Stimulated activated CD4-positive, alpha-beta T cell treated with anti-CD3 and anti-CD28 coated beads, Interleukin-15, amount 100 ng/mL, for 1 hour (primary cell): ENCODE measurements at regions not wholly inside any gene's neighbourhood (a gene's known extent, or its start where the extent isn't known, plus 50 kb on each side); places are given as distances from the start of the nearest gene placed in this dataset.
"Not testable (repeated sequence)": the region's sequence is repeated elsewhere in the genome, so short reads cannot be mapped to it uniquely, and the experiment has no call there.

Source experiments
- DNase-seq, 2 donors: peaks; one replicate each; pipeline ENCODE4 v3.0.0-alpha.2; 2020; ENCODE audit warnings: low read depth in 1 of 2, low spot score in 1 of 2

DNA sequence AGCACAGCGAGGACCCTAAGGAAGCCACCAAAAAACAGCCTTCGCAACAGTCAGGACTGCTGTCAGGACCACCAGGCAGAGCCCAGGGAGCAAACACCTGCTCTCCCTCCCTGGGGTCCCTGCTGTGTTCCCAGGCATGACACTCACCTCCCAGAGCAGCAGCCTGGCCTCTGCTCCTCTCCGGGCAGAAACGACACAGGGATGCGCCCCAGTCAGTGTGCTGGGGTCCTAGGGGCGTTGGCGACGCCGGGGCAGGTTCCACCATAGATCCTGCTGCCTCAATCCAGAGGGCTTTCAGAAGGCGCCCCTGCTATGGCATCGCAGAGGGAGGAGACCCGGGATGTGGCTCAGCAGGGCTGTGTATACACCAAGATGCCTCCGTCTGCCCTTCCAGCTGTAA, 169.7 kb upstream of the FOXD4L5 start:
- DNase-seq = not testable (repeated sequence)

DNA sequence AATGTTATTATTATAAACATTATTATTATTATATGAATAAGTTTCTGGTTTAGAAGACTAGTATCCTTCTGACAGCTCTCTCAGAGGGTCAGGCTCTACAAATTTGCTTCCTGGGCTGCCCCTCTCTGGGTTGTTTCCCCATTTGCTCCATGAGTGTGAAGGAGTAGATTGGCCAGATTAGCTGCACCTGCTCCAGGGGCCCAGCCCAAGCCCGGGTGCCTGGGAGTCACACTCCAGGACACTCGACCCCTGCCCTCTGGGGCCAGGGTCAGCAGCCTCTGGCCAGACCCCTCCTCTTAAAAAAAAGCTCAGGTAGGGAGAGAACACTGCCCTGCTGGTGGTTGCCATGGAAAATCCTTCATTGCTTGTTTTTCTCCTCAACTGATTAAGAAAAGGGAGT, 169.0 kb upstream of the FOXD4L5 start:
- not testable (repeated sequence) for DNase-seq

DNA sequence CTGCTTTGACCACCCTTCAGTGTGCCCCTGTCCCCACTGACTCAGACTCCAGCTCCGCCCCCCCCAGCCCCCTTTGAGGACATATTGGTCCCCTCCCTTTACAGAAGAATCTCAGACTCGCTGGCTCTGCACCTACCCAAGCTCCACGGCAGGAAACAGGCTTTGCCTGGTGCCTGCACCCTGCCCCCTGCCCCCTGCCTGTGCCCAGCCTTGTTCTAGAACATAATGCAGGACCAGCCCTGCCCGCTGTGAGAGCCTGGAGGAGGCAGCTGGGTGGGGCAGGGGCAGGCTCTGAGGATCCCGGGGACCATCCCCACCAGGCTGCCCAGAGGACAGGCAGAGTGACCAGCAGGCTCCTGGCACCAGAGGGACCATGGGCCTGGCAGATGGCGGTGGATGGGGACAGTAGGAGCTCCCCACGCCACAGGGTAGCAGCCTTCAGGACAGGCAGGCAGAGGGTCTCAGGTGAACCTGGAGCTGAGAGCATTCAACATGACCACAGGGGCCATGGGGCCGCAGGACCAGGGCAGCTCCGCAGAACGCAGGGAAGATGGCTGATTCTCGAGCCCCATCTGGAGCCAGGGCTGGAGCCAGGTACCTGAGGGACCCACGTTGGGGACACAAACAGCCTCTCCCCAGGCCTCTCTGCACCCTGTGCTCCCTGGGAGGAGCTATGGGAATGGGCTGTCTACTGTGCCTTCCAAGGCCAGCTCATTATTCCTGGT, 165.0 kb upstream of the FOXD4L5 start:
- not testable (repeated sequence) for DNase-seq

DNA sequence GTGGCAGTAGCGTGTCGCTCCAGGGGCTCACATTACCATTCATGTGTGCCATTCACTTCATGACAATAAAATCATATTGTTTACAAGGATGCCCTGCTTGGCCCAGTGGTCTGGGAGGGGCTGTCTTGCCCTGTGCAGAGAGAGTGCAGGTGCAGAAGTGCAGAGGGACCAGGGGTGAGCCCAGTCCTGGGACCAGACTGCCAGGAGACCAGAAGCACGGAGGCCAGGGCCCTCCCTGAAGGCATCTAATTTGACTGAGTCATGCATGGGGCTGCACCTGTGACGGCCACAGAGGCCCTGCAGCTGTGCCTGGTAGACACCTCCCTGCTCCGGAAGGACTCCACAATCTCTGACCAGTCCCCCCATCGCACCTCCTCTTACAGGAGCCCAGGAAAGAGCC, 164.4 kb upstream of the FOXD4L5 start:
- no peak for DNase-seq

DNA sequence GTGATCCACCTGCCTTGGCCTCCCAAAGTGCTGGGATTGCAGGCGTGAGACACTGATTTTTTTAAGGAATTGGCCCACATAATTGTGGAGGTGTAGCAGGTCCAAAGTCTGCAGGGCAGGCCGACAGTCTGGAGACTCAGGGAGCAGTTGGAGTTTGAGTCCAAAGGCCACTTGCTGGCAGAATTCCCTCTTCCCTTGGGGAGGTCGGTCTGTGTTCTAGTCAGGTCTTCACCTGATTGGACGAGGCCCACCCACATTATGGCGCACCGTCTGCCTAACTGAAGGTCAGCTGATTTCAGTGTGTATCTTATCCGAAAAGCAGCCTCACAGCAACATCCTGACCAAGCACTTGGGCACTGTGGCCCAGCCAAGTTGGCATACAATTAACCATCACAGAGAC, 162.1 kb upstream of the FOXD4L5 start:
- not testable (repeated sequence) for DNase-seq

DNA sequence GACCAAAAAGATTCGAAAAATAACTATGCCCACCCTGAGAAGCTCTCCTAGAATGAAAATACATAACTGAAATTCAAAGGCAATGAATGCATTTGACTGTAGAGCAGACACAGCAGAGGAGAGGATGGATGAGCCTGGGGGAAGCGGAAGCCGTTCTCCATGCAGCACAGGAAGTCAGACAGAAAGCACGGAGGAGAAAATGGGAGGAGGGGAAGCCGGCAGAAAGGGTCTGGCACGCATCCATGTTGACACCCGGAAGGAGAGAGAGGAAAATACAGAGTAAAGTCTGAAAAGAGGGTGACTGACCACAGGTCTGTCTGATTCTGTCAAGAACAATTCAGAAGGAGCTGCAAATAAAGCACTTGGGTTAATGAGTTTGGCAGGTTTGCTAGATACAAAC, 161.0 kb upstream of the FOXD4L5 start:
- DNase-seq = not testable (repeated sequence)

GRCh38 chr9:65444943-65445342, 159.9 kb upstream of the FOXD4L5 start:
- DNase-seq = no peak

- DNase-seq = not testable (repeated sequence)
Measured at GRCh38 chr9:65442116-65442515, 157.1 kb upstream of the FOXD4L5 start.

GRCh38 chr9:65441324-65441920, 156.4 kb upstream of the FOXD4L5 start:
- not testable (repeated sequence) for DNase-seq

GRCh38 chr9:65437724-65438123, 152.7 kb upstream of the FOXD4L5 start:
- DNase-seq = no peak

DNA sequence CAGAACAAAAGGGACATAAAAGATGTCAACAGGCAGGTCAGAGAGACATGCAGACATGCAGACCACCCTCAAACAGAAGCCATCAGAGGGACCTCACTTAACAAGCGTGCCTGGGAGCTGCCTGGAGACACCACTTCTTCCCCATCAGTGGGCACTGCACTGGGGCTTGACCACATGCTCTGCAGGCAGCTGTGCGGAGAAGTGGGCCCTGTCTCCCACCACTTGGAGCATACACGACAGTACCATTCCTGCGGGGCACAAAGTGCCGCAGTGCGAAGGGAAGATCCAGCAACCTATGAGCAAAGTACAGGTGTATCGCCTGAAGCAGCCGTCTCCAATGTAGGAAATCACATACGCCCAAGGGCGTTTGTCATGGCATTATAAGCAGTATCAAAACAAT, 150.5 kb upstream of the FOXD4L5 start:
- no peak for DNase-seq

DNA sequence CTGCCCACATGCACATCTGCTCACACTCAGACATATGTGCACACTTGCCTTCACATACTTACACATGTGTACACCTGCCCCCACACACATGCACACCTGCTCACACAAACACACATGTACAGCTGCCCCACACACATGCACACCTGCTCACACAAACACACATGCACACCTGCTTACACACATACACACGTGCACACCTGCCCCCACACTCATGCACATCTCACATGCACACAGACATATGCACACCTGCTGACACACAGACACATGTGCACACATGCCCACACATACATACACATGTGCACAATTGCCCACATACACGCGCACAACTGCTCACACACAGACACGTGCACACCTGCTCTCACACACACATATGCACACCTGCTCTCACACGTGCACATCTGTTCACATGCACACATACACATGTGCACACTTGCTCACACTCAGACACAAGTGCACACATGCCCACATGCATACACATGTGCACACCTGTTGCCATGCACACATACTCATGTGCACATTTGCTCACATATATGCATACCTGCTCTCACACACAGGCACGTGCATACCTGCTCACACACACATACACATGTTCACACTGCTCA, 147.8 kb upstream of the FOXD4L5 start:
- no peak for DNase-seq

- no peak for DNase-seq
Measured at GRCh38 chr9:65432051-65432450, 147.0 kb upstream of the FOXD4L5 start.

GRCh38 chr9:65430221-65430620, 145.2 kb upstream of the FOXD4L5 start:
- DNase-seq = no peak

DNA sequence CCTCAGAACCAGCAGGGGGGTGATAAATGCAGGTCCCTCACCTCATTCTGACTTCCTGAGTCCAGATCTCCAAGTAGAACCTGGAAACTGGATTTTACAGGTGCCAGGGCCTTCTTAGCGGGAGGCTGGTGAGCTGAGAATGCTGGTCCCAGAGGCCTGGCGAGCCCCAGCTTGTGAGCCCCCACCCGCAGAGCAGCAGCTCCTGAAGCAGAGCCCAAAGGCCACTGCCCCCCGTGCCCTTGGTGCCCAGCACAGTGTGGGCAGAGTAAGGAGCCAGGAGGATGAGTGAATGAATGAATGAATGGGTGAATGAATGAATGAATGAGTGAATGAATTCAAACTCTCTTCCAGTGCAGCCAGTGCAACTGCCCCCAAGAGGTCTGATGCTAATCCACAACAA, 142.4 kb upstream of the FOXD4L5 start:
- not testable (repeated sequence) for DNase-seq

GRCh38 chr9:65426813-65427212, 141.8 kb upstream of the FOXD4L5 start:
- DNase-seq = not testable (repeated sequence)

DNA sequence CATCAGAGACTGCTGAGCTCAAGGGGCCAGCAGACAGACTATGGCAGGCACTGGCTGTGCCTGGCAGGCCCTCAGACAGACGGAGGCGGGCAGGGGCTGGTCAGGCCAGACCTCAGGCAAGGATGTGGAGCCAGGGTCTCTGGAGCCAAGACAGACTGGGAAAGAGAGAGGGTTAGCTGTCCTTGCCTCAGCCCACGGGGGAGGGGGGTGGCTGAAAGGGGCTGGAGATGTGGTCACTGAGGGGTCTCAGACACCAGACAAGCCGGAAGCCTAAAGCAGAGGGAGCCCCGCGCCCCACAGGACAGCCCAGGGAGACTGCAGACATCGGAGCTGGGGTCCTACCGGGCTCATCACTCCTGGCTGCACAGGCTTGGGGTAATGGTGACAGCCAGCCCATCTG, 141.2 kb upstream of the FOXD4L5 start:
- DNase-seq = no peak

GRCh38 chr9:65425183-65425582, 140.2 kb upstream of the FOXD4L5 start:
- DNase-seq = not testable (repeated sequence)

- DNase-seq = not testable (repeated sequence)
Measured at GRCh38 chr9:65424437-65424984, 139.5 kb upstream of the FOXD4L5 start.

- not testable (repeated sequence) for DNase-seq
Measured at GRCh38 chr9:65423691-65424436, 138.9 kb upstream of the FOXD4L5 start.

- not testable (repeated sequence) for DNase-seq
Measured at GRCh38 chr9:65422966-65423690, 138.1 kb upstream of the FOXD4L5 start.
